ENCODE measurements at regions not wholly inside any gene's neighbourhood (a gene's known extent, or its start where the extent isn't known, plus 50 kb on each side); places are given as distances from the start of the nearest gene placed in this dataset.

DNA sequence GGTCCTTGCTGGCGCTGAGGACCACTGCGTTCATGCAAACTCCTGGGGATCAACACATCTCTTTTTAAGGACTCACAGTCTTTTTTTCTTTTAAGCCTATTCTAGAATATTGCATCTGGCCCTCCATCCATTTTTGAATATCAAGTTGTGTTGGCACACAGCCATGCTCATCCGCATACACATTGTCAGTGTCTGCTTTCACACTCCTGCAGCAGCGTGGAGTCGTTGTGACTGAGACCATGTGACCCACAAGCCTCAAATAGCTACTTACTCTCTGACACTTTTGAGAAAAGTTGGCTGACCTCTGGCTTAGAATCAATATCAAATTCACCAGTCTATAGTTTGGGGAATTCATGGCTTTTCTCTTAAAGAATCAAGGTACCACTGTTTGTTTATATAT lies 191.8 kb upstream of the S100G start:
- TF ChIP-seq, protein P1, sequence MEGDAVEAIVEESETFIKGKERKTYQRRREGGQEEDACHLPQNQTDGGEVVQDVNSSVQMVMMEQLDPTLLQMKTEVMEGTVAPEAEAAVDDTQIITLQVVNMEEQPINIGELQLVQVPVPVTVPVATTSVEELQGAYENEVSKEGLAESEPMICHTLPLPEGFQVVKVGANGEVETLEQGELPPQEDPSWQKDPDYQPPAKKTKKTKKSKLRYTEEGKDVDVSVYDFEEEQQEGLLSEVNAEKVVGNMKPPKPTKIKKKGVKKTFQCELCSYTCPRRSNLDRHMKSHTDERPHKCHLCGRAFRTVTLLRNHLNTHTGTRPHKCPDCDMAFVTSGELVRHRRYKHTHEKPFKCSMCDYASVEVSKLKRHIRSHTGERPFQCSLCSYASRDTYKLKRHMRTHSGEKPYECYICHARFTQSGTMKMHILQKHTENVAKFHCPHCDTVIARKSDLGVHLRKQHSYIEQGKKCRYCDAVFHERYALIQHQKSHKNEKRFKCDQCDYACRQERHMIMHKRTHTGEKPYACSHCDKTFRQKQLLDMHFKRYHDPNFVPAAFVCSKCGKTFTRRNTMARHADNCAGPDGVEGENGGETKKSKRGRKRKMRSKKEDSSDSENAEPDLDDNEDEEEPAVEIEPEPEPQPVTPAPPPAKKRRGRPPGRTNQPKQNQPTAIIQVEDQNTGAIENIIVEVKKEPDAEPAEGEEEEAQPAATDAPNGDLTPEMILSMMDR (IDR thresholded peaks at IDR 0.05), result no peak
- TF ChIP-seq POLR2A (IDR thresholded peaks at IDR 0.05), result no peak

All from body of pancreas (tissue), 4 donors.